Gastroesophageal sphincter (tissue), 4 donors: ENCODE measurements at regions not wholly inside any gene's neighbourhood (a gene's known extent, or its start where the extent isn't known, plus 50 kb on each side); places are given as distances from the start of the nearest gene placed in this dataset.

Experiments used
- ATAC-seq: fragments of 150-250 bp; one replicate; pipeline ENCODE4 v1.9.1; 2016; ENCODE audit warnings: mild to moderate bottlenecking, moderate library complexity
- H3K27ac ChIP-seq, 4 donors: fragments of 200-600 bp; sonication (generic) in 3 of 4; 1 replicate in 3 of 4; 2 replicates in 1 of 4; pipeline ENCODE4 v1.5.1; 2016 to 2019
- H3K27me3 ChIP-seq: fragments of 200-600 bp; sonication (generic); one replicate; pipeline ENCODE4 v1.5.1; 2019
- H3K36me3 ChIP-seq, 2 donors: fragments of 200-600 bp; sonication (generic); one replicate each; pipeline ENCODE4 v1.5.1; 2019; ENCODE audit warnings: control low read depth in 1 of 2
- H3K4me1 ChIP-seq, 3 donors: fragments of 200-600 bp; sonication (generic); 1 replicate in 2 of 3; 2 replicates in 1 of 3; pipeline ENCODE4 v1.5.1; 2016 to 2019; ENCODE audit warnings: control low read depth in 2 of 3
- H3K4me3 ChIP-seq, 2 donors: fragments of 200-600 bp; sonication (generic); one replicate each; pipeline ENCODE4 v1.5.1; 2019; ENCODE audit warnings: mild to moderate bottlenecking in 1 of 2, moderate library complexity in 1 of 2
- H3K9me3 ChIP-seq, 3 donors: fragments of 200-600 bp; sonication (generic); one replicate each; pipeline ENCODE4 v1.5.1; 2017 to 2019; ENCODE audit warnings: control low read depth in 2 of 3
- EP300 ChIP-seq: sonication (generic); formaldehyde crosslinking; IDR thresholded peaks from one replicate; pipeline ENCODE4 v1.6.1; 2017; ENCODE audit warnings: antibody characterized with exemption, mild to moderate bottlenecking
- POLR2A ChIP-seq, 2 donors: fragments of 450-650 bp; IDR thresholded peaks; one replicate each; pipeline ENCODE4 v1.6.1; 2017; ENCODE audit warnings: antibody characterized with exemption in 2 of 2, mild to moderate bottlenecking in 2 of 2, moderate library complexity in 1 of 2
- POLR2AphosphoS5 ChIP-seq: sonication (generic); formaldehyde crosslinking; IDR thresholded peaks from one replicate; pipeline ENCODE4 v1.6.1; 2017; ENCODE audit warnings: antibody characterized with exemption
- WGBS, 2 donors: methylation state at CpG; one replicate each; pipeline ENCODE4 v1.1.5; 2018; ENCODE audit warnings: low coverage in 1 of 2; 5-methylcytosine and 5-hydroxymethylcytosine counted together
- TF ChIP-seq, protein P1 (sequence below), 4 experiments: fragments of 200-600 bp in 2 of 4; fragments of 450-650 bp in 2 of 4; sonication (generic) in 1 of 4; IDR thresholded peaks; one replicate each; pipeline ENCODE4 v1.5.1; 2017 to 2019; ENCODE audit warnings: antibody characterized with exemption in 4 of 4, mild to moderate bottlenecking in 2 of 4, moderate library complexity in 2 of 4

DNA sequence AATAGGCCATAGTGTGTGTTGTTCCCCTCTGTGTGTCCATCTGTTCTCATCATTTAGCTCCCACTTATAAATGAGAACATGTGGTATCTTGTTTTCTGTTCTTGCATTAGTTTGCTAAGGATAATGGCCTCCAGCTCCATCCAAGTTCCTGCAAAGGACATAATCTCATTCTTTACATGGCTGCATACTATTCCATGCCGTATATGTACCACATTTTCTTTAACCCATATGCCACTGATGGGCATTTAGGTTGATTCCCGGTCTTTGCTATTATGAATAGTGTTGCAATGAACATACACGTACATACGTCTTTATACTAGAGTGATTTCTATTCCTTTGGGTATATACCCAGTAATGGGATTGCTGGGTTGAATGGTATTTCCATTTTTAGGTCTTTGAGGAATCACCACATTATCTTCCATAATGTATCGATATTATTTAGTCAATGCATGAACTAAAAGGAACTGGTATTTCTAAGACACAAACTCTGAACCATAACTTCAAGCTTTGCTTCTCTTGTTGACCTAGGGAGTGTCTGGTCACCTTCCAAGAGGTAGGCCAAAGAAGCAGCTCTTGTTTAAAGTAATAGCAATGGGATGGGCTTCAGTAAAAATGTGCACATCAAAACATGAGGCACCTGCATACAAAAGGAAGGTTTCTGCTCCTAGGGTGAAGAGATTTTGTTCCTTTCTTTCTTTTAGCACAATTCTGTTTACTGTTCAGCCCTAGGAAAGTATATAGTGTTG, 343.0 kb upstream of the ARID1B start:
- ATAC-seq = no peak
- TF ChIP-seq POLR2AphosphoS5 = no peak
- TF ChIP-seq EP300 = no peak
- no peak for TF ChIP-seq POLR2A (IDR thresholded peaks at IDR 0.05)
- TF ChIP-seq, protein P1, sequence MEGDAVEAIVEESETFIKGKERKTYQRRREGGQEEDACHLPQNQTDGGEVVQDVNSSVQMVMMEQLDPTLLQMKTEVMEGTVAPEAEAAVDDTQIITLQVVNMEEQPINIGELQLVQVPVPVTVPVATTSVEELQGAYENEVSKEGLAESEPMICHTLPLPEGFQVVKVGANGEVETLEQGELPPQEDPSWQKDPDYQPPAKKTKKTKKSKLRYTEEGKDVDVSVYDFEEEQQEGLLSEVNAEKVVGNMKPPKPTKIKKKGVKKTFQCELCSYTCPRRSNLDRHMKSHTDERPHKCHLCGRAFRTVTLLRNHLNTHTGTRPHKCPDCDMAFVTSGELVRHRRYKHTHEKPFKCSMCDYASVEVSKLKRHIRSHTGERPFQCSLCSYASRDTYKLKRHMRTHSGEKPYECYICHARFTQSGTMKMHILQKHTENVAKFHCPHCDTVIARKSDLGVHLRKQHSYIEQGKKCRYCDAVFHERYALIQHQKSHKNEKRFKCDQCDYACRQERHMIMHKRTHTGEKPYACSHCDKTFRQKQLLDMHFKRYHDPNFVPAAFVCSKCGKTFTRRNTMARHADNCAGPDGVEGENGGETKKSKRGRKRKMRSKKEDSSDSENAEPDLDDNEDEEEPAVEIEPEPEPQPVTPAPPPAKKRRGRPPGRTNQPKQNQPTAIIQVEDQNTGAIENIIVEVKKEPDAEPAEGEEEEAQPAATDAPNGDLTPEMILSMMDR (IDR thresholded peaks at IDR 0.05) = no peak
- Histone ChIP-seq H3K36me3 (no peaks in the 10 kb centered on the region), H3K27ac (no peak overlapping the region), H3K4me3 (no peak overlapping the region), H3K9me3 (peaks cover 0 to 8% (median 0%) of the 10 kb centered on the region in 3 donors), H3K4me1 (no peaks in the 10 kb centered on the region), H3K27me3 (no peaks in the 10 kb centered on the region)
- 96 to 100% methylated on average over 5 of the region's 5 CpGs for WGBS, 2 donors

DNA sequence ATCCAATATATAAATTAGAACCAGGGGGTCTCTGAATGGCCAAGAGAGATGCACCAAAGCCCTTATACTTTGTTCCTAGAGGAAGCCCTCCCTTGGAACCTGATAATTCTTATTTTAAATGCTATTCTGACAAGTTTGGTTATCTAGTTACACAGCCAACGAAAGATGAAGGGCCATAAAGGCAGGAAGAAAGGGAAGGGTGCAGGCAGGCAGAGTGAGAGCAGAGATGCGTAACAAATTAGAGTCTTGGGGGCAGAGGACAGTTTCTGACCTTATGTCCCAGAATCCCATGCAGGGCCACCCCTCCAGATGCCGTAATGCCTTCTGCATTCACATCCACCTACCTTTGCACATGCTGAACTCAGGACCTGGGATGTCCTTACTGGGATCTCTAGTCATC, 344.6 kb upstream of the ARID1B start:
- Histone ChIP-seq H3K27ac (no peak overlapping the region), H3K4me1 (no peaks in the 10 kb centered on the region), H3K36me3 (no peaks in the 10 kb centered on the region), H3K9me3 (peaks cover 0 to 8% (median 0%) of the 10 kb centered on the region in 3 donors), H3K27me3 (no peaks in the 10 kb centered on the region), H3K4me3 (no peak overlapping the region)
- no peak for ATAC-seq
- TF ChIP-seq, protein P1 (IDR thresholded peaks at IDR 0.05) = no peak
- TF ChIP-seq EP300 (no peak), POLR2AphosphoS5 (no peak), POLR2A (IDR thresholded peaks at IDR 0.05) (no peak)
- WGBS, 2 donors = 76 to 100% methylated on average over 1 to 3 of the region's 3 CpGs

DNA sequence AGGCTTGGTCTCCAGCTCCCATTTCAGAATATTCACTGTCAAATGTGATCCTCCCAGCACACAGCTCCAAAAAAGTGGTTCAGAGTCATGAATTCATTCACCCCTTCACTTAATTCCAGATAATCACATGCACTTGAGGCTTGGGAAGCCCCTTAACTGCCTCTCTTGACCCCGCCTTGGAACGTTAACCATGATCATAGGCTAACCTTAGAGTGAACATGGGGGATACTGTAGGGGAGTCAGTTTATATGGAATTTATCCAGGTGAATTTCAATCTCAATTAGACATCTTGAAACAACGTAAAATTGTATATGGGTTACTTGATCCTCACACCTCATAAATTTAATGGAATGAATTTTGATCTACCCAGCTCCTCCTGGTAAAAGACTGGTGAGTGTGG, 346.8 kb upstream of the ARID1B start:
- Histone ChIP-seq H3K27me3 (no peaks in the 10 kb centered on the region), H3K27ac (no peak overlapping the region), H3K4me1 (no peaks in the 10 kb centered on the region), H3K36me3 (no peaks in the 10 kb centered on the region), H3K9me3 (peaks cover 0 to 12% (median 0%) of the 10 kb centered on the region in 3 donors), H3K4me3 (no peak overlapping the region)
- no peak for ATAC-seq
- WGBS, 2 donors = 58 to 61% methylated on average over 2 to 3 of the region's 3 CpGs
- TF ChIP-seq EP300 (no peak), POLR2A (IDR thresholded peaks at IDR 0.05) (no peak), POLR2AphosphoS5 (no peak)
- TF ChIP-seq, protein P1 (IDR thresholded peaks at IDR 0.05) = no peak

DNA sequence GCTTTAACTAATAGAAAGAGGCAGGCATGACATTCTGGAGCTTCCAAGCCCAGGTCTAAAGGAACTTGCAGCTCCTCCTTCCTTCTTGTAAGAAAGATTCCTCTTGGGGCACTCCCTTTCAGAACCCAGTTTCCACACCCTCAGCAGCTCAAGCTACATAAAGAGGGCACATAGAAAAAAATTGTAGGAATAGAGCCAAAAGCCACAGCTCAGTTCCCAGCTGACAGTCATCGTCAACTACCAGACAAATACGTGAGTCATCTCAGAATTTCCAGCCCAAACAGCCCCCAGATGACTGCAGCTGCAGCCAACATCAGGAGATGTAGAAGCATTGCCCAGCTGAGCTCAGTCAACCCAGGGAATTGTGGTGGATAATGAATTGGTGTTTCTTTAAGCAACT, 349.8 kb upstream of the ARID1B start:
- Histone ChIP-seq H3K27me3 (no peaks in the 10 kb centered on the region), H3K9me3 (peaks cover 0 to 20% (median 0%) of the 10 kb centered on the region in 3 donors), H3K27ac (no peak overlapping the region), H3K36me3 (no peaks in the 10 kb centered on the region), H3K4me1 (no peaks in the 10 kb centered on the region), H3K4me3 (no peak overlapping the region)
- ATAC-seq = no peak
- TF ChIP-seq POLR2A (IDR thresholded peaks at IDR 0.05) (no peak), POLR2AphosphoS5 (no peak), EP300 (no peak)
- TF ChIP-seq, protein P1 (IDR thresholded peaks at IDR 0.05) = no peak
- 16% methylated on average over 2 of the region's 2 CpGs; no CpG with 5 or more reads in 1 of the 2 donors for WGBS, 2 donors
